Ishikawa (cell line): ENCODE measurements at regions not wholly inside any gene's neighbourhood (a gene's known extent, or its start where the extent isn't known, plus 50 kb on each side); places are given as distances from the start of the nearest gene placed in this dataset.

Experiments used
- CEBPB ChIP-seq: IDR thresholded peaks from 2 replicates; pipeline ENCODE4 v1.6.1; 2012
- CREB1 ChIP-seq: IDR thresholded peaks from 2 replicates; pipeline ENCODE4 v1.6.1; 2012; ENCODE audit warnings: low read depth
- EGR1 ChIP-seq: IDR thresholded peaks from 2 replicates; pipeline ENCODE4 v1.6.1; 2012
- EP300 ChIP-seq: IDR thresholded peaks from 2 replicates; pipeline ENCODE4 v1.6.1; 2012; ENCODE audit warnings: borderline replicate concordance
- FOXM1 ChIP-seq: IDR thresholded peaks from 2 replicates; pipeline ENCODE4 v1.6.1; 2012; ENCODE audit warnings: low read depth, borderline replicate concordance
- MAX ChIP-seq: IDR thresholded peaks from 2 replicates; pipeline ENCODE4 v1.6.1; 2012
- NFIC ChIP-seq: IDR thresholded peaks from 2 replicates; pipeline ENCODE4 v1.6.1; 2012
- RAD21 ChIP-seq: IDR thresholded peaks from 2 replicates; pipeline ENCODE4 v1.6.1; 2012; ENCODE audit warnings: low read depth
- REST ChIP-seq: IDR thresholded peaks from 2 replicates; pipeline ENCODE4 v1.6.1; 2012; ENCODE audit warnings: low read depth, mild to moderate bottlenecking
- TAF1 ChIP-seq: IDR thresholded peaks from 2 replicates; pipeline ENCODE4 v1.6.1; 2012; ENCODE audit warnings: low read depth, mild to moderate bottlenecking
- TCF12 ChIP-seq: IDR thresholded peaks from 2 replicates; pipeline ENCODE4 v1.6.1; 2012; ENCODE audit warnings: low read depth
- TEAD4 ChIP-seq: IDR thresholded peaks from 2 replicates; pipeline ENCODE4 v1.6.1; 2012
- USF1 ChIP-seq: IDR thresholded peaks from 2 replicates; pipeline ENCODE4 v1.6.1; 2012
- YY1 ChIP-seq: IDR thresholded peaks from 2 replicates; pipeline ENCODE4 v1.6.1; 2012; ENCODE audit warnings: low read depth
- ZBTB7A ChIP-seq: IDR thresholded peaks from 2 replicates; pipeline ENCODE4 v1.6.1; 2012; ENCODE audit warnings: low read depth

GRCh38 chr4:8729408-8730149, 137.0 kb downstream of the CPZ start:
- no peak for TF ChIP-seq YY1
- TF ChIP-seq NFIC, result no peak
- TF ChIP-seq RAD21, result no peak
- no peak for TF ChIP-seq FOXM1
- no peak for TF ChIP-seq EP300
- no peak for TF ChIP-seq TAF1
- no peak for TF ChIP-seq USF1
- TF ChIP-seq TCF12, result no peak
- TF ChIP-seq EGR1, result no peak
- no peak for TF ChIP-seq CREB1
- TF ChIP-seq CEBPB, result no peak
- TF ChIP-seq REST, result no peak

GRCh38 chr4:8728536-8729407, 136.2 kb downstream of the CPZ start:
- TF ChIP-seq CREB1 (no peak), TAF1 (no peak), TEAD4 (no peak), RAD21 (no peak), EP300 (no peak), ZBTB7A (no peak), EGR1 (no peak), TCF12 (no peak)

- no peak for TF ChIP-seq TCF12
- TF ChIP-seq FOXM1, result no peak
- no peak for TF ChIP-seq CEBPB
- TF ChIP-seq NFIC, result no peak
- no peak for TF ChIP-seq TAF1
- TF ChIP-seq ZBTB7A, result no peak
- TF ChIP-seq REST, result no peak
- no peak for TF ChIP-seq RAD21
- no peak for TF ChIP-seq USF1
- no peak for TF ChIP-seq CREB1
- TF ChIP-seq EP300, result no peak
These were observed 135.3 kb downstream of the CPZ start for GRCh38 chr4:8727546-8728510.

GRCh38 chr4:8727131-8727530, 134.6 kb downstream of the CPZ start:
- TF ChIP-seq CREB1 (no peak), YY1 (no peak), RAD21 (no peak), TAF1 (no peak), NFIC (no peak), FOXM1 (no peak)

- TF ChIP-seq TEAD4 (no peak), EGR1 (no peak), NFIC (no peak), ZBTB7A (no peak), TCF12 (no peak), RAD21 (no peak), CREB1 (no peak), EP300 (no peak), TAF1 (no peak), CEBPB (no peak), MAX (no peak), FOXM1 (no peak), YY1 (no peak), USF1 (no peak), REST (no peak)
These were observed 133.8 kb downstream of the CPZ start for GRCh38 chr4:8726344-8726851.
